NCI-H1092 treated with DMSO at 0.1 percent for 48 hours (cell line): ENCODE measurements at regions not wholly inside any gene's neighbourhood (a gene's known extent, or its start where the extent isn't known, plus 50 kb on each side); places are given as distances from the start of the nearest gene placed in this dataset.

Source experiments
- DNase-seq: peaks from one replicate; lab custom pipeline; 2025; lab: John Stamatoyannopoulos, UW

- DNase-seq: peak; percentile 100
These were observed 151.3 kb downstream of the ETS2 start for GRCh38 chr21:38956856-38957571.

- DNase-seq: peak; percentile 93
These were observed 150.8 kb downstream of the ETS2 start for GRCh38 chr21:38956521-38956855.

GRCh38 chr21:38956007-38956406 lies 150.3 kb downstream of the ETS2 start:
- DNase-seq: no peak

GRCh38 chr21:38955495-38955894 lies 149.8 kb downstream of the ETS2 start:
- peak; percentile 47 for DNase-seq

- peak; percentile 85 for DNase-seq
These were observed 148.9 kb downstream of the ETS2 start for GRCh38 chr21:38954588-38955004.

GRCh38 chr21:38953516-38953915 lies 147.8 kb downstream of the ETS2 start:
- no peak for DNase-seq

- DNase-seq: no peak
These were observed 147.2 kb downstream of the ETS2 start for GRCh38 chr21:38952890-38953289.

- DNase-seq: no peak
These were observed 145.5 kb downstream of the ETS2 start for GRCh38 chr21:38951095-38951730.

- no peak for DNase-seq
These were observed 144.8 kb downstream of the ETS2 start for GRCh38 chr21:38950435-38951094.

GRCh38 chr21:38949070-38949380 lies 143.3 kb downstream of the ETS2 start:
- no peak for DNase-seq

- no peak for DNase-seq
These were observed 142.8 kb downstream of the ETS2 start for GRCh38 chr21:38948377-38949069.

GRCh38 chr21:38945545-38946245 lies 140.0 kb downstream of the ETS2 start:
- peak; percentile 47 for DNase-seq

GRCh38 chr21:38944903-38945302 lies 139.2 kb downstream of the ETS2 start:
- no peak for DNase-seq

- no peak for DNase-seq
These were observed 138.7 kb downstream of the ETS2 start for GRCh38 chr21:38944402-38944801.

GRCh38 chr21:38942748-38943211 lies 137.1 kb downstream of the ETS2 start:
- peak; percentile 90 for DNase-seq

- DNase-seq: no peak
These were observed 133.0 kb downstream of the ETS2 start for GRCh38 chr21:38938769-38939168.

GRCh38 chr21:38938343-38938742 lies 132.6 kb downstream of the ETS2 start:
- DNase-seq: peak; percentile 90

GRCh38 chr21:38937844-38938243 lies 132.1 kb downstream of the ETS2 start:
- DNase-seq: no peak

GRCh38 chr21:38937286-38937790 lies 131.6 kb downstream of the ETS2 start:
- no peak for DNase-seq

GRCh38 chr21:38936240-38936639 lies 130.5 kb downstream of the ETS2 start:
- no peak for DNase-seq

- no peak for DNase-seq
These were observed 128.0 kb downstream of the ETS2 start for GRCh38 chr21:38933731-38934130.

GRCh38 chr21:38931291-38931690 lies 125.6 kb downstream of the ETS2 start:
- DNase-seq: no peak
